Stomach (tissue), 8 donors: ENCODE measurements at regions not wholly inside any gene's neighbourhood (a gene's known extent, or its start where the extent isn't known, plus 50 kb on each side); places are given as distances from the start of the nearest gene placed in this dataset.

Source experiments
- DNase-seq, 2 donors: peaks; one replicate each; pipeline versions ENCODE4 v3.0.0 to v3.0.0-alpha.2; 2013 to 2019
- H3K27ac ChIP-seq, 5 donors: fragments of 200-600 bp in 4 of 5; sonication (generic) in 4 of 5; one replicate each; pipeline ENCODE4 v1.5.1; 2013 to 2019; ENCODE audit warnings: mild to moderate bottlenecking in 1 of 5, moderate library complexity in 1 of 5
- H3K27me3 ChIP-seq, 3 donors: fragments of 200-600 bp; sonication (generic); one replicate each; pipeline ENCODE4 v1.5.1; 2017 to 2019; ENCODE audit warnings: mixed run types in 1 of 3
- H3K36me3 ChIP-seq, 4 donors: fragments of 200-600 bp; sonication (generic); 1 replicate in 3 of 4; 2 replicates in 1 of 4; pipeline ENCODE4 v1.5.1; 2016 to 2019
- H3K4me1 ChIP-seq, 4 donors: fragments of 200-600 bp; sonication (generic); one replicate each; pipeline ENCODE4 v1.5.1; 2016 to 2019
- H3K4me3 ChIP-seq, 4 donors: fragments of 200-600 bp; sonication (generic) in 3 of 4; one replicate each; pipeline ENCODE4 v1.5.1; 2016 to 2019; ENCODE audit warnings: mild to moderate bottlenecking in 1 of 4
- H3K9me3 ChIP-seq, 4 donors: fragments of 200-600 bp; sonication (generic); one replicate each; pipeline ENCODE4 v1.5.1; 2016 to 2019
- EP300 ChIP-seq: sonication (generic); formaldehyde crosslinking; IDR thresholded peaks from one replicate; pipeline ENCODE4 v1.6.1; 2017; ENCODE audit warnings: antibody characterized with exemption
- POLR2A ChIP-seq, 4 donors: fragments of 450-650 bp; IDR thresholded peaks; one replicate each; pipeline ENCODE4 v1.6.1; 2016; ENCODE audit warnings: antibody characterized with exemption in 4 of 4, control low read depth in 2 of 4, mild to moderate bottlenecking in 1 of 4, moderate library complexity in 1 of 4
- POLR2AphosphoS5 ChIP-seq, 3 donors: sonication (generic); formaldehyde crosslinking; IDR thresholded peaks; one replicate each; pipeline ENCODE4 v1.6.1; 2016; ENCODE audit warnings: antibody characterized with exemption in 3 of 3
- WGBS, 5 donors: extraction: QIAGEN DNeasy Blood & Tissue Kit in 3 of 5; methylation state at CpG; one replicate each; pipeline versions ENCODE4 v1.1.5 to v1.1.7; 2013 to 2018; 5-methylcytosine and 5-hydroxymethylcytosine counted together
- intact Hi-C: fragments of 100-400 bp; cut with DNase I; formaldehyde crosslinking; loops from one replicate; pipeline ENCODE4 v1.15.1; 2023; ENCODE audit warnings: low total_unique reads
- TF ChIP-seq, protein P1 (sequence below), 7 experiments: fragments of 450-650 bp in 4 of 7; fragments of 200-600 bp in 3 of 7; sonication (generic) in 3 of 7; IDR thresholded peaks; one replicate each; pipeline ENCODE4 v1.5.1; 2016 to 2019; ENCODE audit warnings: antibody characterized with exemption in 7 of 7, control low read depth in 2 of 7, mild to moderate bottlenecking in 1 of 7
- donor health status: healthy with polysubstance abuse.
- donor health status: Bipolar disorder and iron deficiency.
- donor health status: healthy.

DNA sequence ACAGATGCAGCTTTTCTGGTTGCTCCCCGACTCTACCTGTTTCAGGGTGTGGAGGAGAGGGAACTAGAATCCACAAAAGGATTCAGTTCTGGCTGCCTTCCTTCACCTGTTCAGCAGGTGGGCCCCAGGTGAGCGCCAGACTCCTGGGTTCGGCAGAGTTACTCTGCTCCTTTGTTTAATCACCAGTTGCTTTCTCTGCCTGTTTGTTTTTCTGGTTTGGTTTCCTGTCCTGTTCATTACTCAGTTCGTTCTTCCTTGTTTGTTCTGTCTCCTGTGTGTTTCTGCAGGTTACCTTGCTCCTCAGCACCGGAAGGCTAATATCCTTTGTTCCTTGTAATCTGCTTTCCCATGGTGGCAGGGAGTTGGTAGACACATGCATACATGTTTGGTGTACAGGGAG is 508.5 kb upstream of the ATP11B start:
- WGBS, 5 donors = 19 to 38% (median 23%) methylated on average over 5 of the region's 5 CpGs
- intact Hi-C loops = no loop called here
- H3K9me3 ChIP-seq = no peaks in the 10 kb centered on the region
- H3K27me3 ChIP-seq = no peaks in the 10 kb centered on the region
- H3K36me3 ChIP-seq = no peaks in the 10 kb centered on the region
- peak overlapping the region in 2 of 5 donors; percentile 68 to 71 for H3K27ac ChIP-seq
- no peaks in the 10 kb centered on the region for H3K4me1 ChIP-seq
- TF ChIP-seq, protein P1, sequence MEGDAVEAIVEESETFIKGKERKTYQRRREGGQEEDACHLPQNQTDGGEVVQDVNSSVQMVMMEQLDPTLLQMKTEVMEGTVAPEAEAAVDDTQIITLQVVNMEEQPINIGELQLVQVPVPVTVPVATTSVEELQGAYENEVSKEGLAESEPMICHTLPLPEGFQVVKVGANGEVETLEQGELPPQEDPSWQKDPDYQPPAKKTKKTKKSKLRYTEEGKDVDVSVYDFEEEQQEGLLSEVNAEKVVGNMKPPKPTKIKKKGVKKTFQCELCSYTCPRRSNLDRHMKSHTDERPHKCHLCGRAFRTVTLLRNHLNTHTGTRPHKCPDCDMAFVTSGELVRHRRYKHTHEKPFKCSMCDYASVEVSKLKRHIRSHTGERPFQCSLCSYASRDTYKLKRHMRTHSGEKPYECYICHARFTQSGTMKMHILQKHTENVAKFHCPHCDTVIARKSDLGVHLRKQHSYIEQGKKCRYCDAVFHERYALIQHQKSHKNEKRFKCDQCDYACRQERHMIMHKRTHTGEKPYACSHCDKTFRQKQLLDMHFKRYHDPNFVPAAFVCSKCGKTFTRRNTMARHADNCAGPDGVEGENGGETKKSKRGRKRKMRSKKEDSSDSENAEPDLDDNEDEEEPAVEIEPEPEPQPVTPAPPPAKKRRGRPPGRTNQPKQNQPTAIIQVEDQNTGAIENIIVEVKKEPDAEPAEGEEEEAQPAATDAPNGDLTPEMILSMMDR (IDR thresholded peaks at IDR 0.05) = no peak
- TF ChIP-seq EP300 (no peak), POLR2AphosphoS5 (IDR thresholded peaks at IDR 0.05) (peak in 1 of 3 donors; percentile 41), POLR2A (IDR thresholded peaks at IDR 0.05) (no peak)
- no peak overlapping the region for H3K4me3 ChIP-seq
- peak; percentile 26 to 46 for DNase-seq

DNA sequence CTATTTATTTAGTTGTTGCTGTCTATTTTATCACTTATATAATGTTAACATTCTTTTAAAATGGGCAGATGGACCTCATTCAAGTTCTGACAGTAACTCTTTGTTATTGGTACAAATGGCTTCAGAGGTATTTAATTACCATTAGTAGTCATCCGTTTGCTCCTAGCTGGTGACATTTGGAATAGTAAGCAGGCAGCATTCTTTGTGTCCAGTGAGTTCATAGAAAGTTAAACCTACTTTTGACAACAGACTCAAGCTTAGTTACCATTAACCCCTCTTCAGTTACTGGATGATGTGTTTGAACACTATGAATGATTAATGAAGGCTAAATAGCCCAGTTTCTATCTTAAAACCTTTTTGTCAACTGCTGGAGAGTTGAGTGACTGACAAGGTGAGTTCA is 500.7 kb upstream of the ATP11B start:
- H3K27me3 ChIP-seq = no peaks in the 10 kb centered on the region
- no peak for DNase-seq
- intact Hi-C loops = no loop called here
- H3K9me3 ChIP-seq = no peaks in the 10 kb centered on the region
- WGBS, 5 donors = 26 to 39% (median 33%) methylated on average over 1 of the region's 1 CpG
- H3K4me1 ChIP-seq = peaks cover 0 to 6% (median 0%) of the 10 kb centered on the region in 4 donors
- TF ChIP-seq POLR2A (IDR thresholded peaks at IDR 0.05) = no peak
- TF ChIP-seq, protein P1 (IDR thresholded peaks at IDR 0.05) = no peak
- TF ChIP-seq POLR2AphosphoS5 (IDR thresholded peaks at IDR 0.05) = no peak
- no peak for TF ChIP-seq EP300
- H3K27ac ChIP-seq = no peak overlapping the region
- no peak overlapping the region for H3K4me3 ChIP-seq
- no peaks in the 10 kb centered on the region for H3K36me3 ChIP-seq

DNA sequence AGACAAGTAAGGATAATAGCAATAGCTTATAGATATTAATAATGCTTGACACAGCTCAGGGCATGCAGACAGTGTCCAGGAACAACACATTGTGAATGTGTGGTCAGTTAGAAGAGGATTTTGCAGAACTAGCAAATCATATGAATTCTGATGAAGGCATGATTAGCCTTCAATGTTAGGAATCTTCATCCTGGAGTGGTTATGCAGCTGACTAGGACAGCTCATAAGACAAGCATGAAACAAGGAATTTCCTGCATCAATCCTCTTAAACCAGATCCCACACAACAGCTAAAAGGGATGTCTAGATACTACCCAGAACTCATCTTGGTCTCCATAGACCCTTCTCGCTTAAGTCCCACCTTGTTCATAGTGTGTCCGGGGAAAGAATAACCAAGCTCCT is 499.0 kb upstream of the ATP11B start:
- no peak for TF ChIP-seq EP300
- TF ChIP-seq, protein P1 (IDR thresholded peaks at IDR 0.05) = no peak
- no peak for TF ChIP-seq POLR2AphosphoS5 (IDR thresholded peaks at IDR 0.05)
- no peak for TF ChIP-seq POLR2A (IDR thresholded peaks at IDR 0.05)
- no peaks in the 10 kb centered on the region for H3K36me3 ChIP-seq
- no peak for DNase-seq
- no peak overlapping the region for H3K27ac ChIP-seq
- intact Hi-C loops = no loop called here
- no peaks in the 10 kb centered on the region for H3K27me3 ChIP-seq
- WGBS, 5 donors = 90 to 100% (median 96%) methylated on average over 2 of the region's 2 CpGs
- no peaks in the 10 kb centered on the region for H3K9me3 ChIP-seq
- H3K4me3 ChIP-seq = no peak overlapping the region
- peaks cover 0 to 6% (median 0%) of the 10 kb centered on the region in 4 donors for H3K4me1 ChIP-seq

DNA sequence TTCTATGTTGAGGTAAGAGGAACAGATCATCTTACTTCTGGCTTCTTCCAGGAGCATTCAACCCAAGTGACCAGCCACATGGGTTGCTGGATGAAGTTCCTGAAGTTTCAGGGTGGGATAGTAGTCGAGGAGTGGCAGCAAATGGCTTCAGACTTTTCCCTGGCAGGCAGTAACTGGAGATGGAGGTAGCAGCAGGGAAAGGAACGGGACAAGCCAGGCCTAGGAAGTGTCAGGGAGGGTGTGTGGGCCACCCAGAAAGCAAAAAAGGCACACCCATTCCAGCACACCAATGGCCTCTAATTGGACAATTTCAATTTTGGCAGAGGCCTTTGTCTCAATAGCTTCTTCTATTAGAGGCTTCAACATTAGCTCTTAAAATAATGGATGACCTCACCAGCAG is 498.6 kb upstream of the ATP11B start:
- no peak overlapping the region for H3K27ac ChIP-seq
- H3K4me1 ChIP-seq = peaks cover 0 to 6% (median 0%) of the 10 kb centered on the region in 4 donors
- H3K9me3 ChIP-seq = no peaks in the 10 kb centered on the region
- TF ChIP-seq EP300 (no peak), POLR2AphosphoS5 (IDR thresholded peaks at IDR 0.05) (no peak), POLR2A (IDR thresholded peaks at IDR 0.05) (no peak)
- TF ChIP-seq, protein P1 (IDR thresholded peaks at IDR 0.05) = no peak
- no peaks in the 10 kb centered on the region for H3K27me3 ChIP-seq
- no peak overlapping the region for H3K4me3 ChIP-seq
- H3K36me3 ChIP-seq = no peaks in the 10 kb centered on the region
- DNase-seq = no peak
- intact Hi-C loops = no loop called here
- 71 to 81% (median 72%) methylated on average over 2 of the region's 2 CpGs for WGBS, 5 donors
